ENCODE measurements at regions not wholly inside any gene's neighbourhood (a gene's known extent, or its start where the extent isn't known, plus 50 kb on each side); places are given as distances from the start of the nearest gene placed in this dataset.

DNA sequence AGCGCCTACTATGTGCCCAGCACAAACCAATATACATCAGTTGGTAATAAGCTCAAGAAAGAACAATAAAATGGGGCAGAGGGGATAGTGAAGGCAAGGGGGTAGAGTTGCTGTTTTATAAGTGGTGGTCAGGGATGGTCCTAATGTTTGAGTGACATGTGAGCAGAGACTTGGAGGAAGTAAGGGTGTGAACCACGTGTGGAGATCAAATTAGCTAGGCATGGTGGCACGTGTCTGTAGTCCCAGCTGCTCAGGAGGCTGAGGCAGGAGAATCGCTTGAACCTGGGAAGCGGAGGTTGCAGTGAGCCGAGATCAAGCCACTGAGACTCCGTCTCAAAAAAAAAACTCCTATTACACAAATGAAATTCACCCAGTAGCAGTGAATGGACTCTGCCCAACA, 56.5 kb downstream of the IRX6 start:
- Mint-ChIP-seq H3K4me3 (no peak overlapping the region), H3K4me1 (peaks cover 2% of the 10 kb centered on the region), H3K27me3 (peaks cover 35% of the 10 kb centered on the region), H3K36me3 (ENCODE audit: low read depth) (no peaks in the 10 kb centered on the region), H3K27ac (no peak overlapping the region)
- no peak for ATAC-seq
- no peaks in the 10 kb centered on the region for H3K9me3 ChIP-seq (ENCODE audit: control insufficient read depth, low read length, poor library complexity, severe bottlenecking)
- no peak for DNase-seq

DNA sequence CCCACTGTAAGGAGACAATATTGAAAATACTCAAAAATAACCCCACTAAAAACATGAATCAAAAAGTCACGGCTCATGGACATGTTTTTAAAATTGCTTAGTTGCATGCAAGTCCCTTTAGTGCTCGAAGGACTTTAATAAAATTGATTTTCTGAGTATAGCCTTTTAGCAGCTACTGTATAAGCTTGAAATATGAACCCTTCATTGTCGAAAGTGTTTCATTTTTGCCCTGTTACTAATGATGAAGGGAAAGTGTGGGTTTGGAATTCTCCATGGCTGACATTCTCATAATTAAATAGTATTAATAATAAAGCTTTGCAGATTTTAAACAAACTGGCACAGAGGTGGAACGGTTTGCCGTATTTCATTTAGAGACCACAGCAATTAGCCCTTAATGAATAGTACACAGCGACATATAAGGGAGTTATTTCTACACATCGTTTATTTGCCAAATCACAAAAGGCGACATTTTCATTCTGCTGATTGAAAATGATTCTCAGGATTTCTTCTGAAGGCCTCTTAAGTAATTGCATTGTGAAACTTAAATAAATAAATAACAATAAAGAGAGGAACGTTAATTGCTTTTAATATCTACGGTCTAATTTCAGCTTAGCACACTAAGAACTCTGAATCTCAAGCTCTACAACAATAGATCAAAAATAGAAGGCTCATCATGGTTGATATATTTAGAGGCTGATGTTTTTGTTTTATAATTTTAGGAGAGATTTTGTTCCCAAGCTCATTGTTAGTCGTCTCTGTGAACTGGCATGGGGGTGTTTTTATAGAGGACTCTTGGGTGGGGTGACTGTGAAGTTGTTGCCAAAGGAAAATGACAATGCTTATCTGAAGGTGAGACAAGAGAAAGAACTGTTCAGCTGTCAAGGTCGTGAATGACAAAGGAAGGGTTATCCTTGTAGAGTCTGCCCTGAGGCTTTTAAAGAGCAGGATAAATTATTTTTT, 60.6 kb downstream of the IRX6 start:
- DNase-seq (no peak), ATAC-seq (no peak)
- no peaks in the 10 kb centered on the region for H3K9me3 ChIP-seq (ENCODE audit: control insufficient read depth, low read length, poor library complexity, severe bottlenecking)
- H3K4me1 Mint-ChIP-seq: peaks cover 2% of the 10 kb centered on the region
- peaks cover 26% of the 10 kb centered on the region for H3K27me3 Mint-ChIP-seq
- no peak overlapping the region for H3K27ac Mint-ChIP-seq
- H3K4me3 Mint-ChIP-seq: no peak overlapping the region
- H3K36me3 Mint-ChIP-seq (ENCODE audit: low read depth): no peaks in the 10 kb centered on the region

DNA sequence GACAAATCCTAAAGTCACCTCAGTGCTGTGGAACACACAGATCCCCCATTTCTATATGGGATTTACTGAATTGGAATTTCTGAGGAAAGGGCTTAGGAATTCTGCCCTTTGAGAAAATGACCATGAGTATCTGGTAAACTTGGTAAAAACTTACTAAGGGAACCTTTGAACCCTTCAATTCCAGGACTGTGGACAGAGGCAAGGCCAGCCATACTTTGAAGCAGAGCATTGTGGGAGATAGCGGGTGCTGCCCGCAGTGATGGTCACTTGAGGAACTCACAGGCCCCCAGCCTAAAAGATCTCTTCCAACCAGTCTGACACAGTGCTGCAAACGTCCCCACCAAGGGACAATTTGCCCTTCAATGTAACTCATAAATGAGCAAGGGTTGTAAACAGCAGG, 61.4 kb downstream of the IRX6 start:
- no peak for DNase-seq

DNA sequence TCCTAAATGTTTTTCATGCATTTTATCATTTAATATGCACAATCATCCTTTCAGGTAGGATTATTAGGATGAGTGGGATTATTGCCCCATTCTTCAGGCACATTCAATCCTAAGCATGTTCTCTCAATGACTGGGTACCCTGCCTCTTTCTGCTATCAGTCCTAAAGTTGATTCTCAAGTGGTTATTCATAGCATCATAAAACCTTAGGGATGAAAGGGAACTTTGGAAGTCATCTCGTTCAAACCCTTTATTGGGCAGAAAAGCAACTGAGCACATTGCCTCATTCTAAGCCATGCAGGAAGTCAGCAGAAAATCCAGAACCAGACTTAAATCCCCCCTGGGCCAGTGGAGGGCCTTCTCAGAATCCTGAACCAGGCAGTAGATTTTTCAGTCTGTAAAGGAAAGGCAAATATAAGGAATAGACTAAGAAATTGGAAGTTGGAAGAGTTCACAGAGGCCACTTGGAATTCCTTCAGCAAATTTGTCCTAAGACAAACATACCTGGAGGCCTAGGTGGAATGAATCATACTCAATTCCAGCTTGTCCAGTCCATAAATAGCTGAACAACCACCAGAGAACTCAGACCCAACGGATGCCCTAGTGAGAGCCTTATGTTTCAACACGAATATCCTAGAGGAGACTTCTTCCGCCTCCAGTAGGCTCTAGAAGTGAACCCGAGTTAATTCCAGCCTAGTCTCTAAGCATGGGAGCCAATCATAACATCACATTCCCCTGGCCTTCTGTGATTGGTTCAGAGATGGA, 62.7 kb downstream of the IRX6 start:
- Mint-ChIP-seq H3K4me1 (peaks cover 2% of the 10 kb centered on the region), H3K36me3 (ENCODE audit: low read depth) (no peaks in the 10 kb centered on the region), H3K27me3 (peaks cover 17% of the 10 kb centered on the region), H3K27ac (no peak overlapping the region), H3K4me3 (no peak overlapping the region)
- no peak for ATAC-seq
- no peak for DNase-seq
- H3K9me3 ChIP-seq (ENCODE audit: control insufficient read depth, low read length, poor library complexity, severe bottlenecking): no peaks in the 10 kb centered on the region

More for the DNA sequence above, 61.4 kb downstream of the IRX6 start:
- H3K36me3 Mint-ChIP-seq (ENCODE audit: low read depth): no peaks in the 10 kb centered on the region
- peaks cover 2% of the 10 kb centered on the region for H3K4me1 Mint-ChIP-seq
- H3K27me3 Mint-ChIP-seq: peaks cover 19% of the 10 kb centered on the region
- ATAC-seq: no peak
- H3K4me3 Mint-ChIP-seq: no peak overlapping the region
- H3K27ac Mint-ChIP-seq: no peak overlapping the region
- H3K9me3 ChIP-seq (ENCODE audit: control insufficient read depth, low read length, poor library complexity, severe bottlenecking): no peaks in the 10 kb centered on the region

DNA sequence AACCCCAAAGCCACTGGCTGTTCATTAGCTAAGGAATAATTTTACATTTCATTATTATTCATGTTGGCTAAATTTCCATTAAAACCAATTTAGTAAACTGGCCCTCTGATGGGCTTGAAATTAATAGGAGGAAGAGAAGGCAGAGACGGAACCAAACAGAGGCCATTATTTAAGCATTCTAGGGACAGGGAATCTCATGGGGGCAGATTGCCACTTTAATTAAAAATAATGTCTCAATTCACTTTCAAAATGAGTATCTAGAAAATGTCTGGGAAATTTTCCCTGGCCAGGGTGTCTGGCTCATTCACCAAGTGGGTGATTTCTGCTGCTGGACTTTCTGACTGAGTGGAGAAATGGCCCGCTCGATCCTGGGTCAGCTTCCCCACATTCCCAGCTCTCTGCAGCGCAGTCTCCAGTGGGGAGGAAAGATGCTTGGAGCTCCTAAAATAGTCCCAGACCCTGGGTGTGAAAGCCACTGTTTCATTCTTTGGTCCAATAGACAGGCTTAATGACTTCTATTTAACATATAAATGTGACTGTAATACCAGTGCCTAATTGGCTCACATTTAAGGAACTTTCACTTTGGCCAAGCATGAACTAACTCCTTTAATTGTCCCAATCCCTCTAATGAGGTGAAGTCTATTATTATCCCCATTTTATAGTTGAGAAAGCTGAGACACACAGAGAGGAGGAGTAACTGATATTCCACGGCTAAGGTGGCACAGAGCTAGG, 64.3 kb downstream of the IRX6 start:
- no peaks in the 10 kb centered on the region for H3K9me3 ChIP-seq (ENCODE audit: control insufficient read depth, low read length, poor library complexity, severe bottlenecking)
- Mint-ChIP-seq H3K27ac (no peak overlapping the region), H3K36me3 (ENCODE audit: low read depth) (no peaks in the 10 kb centered on the region), H3K4me1 (peaks cover 2% of the 10 kb centered on the region), H3K4me3 (no peak overlapping the region), H3K27me3 (peaks cover 20% of the 10 kb centered on the region)
- DNase-seq (no peak), ATAC-seq (no peak)

DNA sequence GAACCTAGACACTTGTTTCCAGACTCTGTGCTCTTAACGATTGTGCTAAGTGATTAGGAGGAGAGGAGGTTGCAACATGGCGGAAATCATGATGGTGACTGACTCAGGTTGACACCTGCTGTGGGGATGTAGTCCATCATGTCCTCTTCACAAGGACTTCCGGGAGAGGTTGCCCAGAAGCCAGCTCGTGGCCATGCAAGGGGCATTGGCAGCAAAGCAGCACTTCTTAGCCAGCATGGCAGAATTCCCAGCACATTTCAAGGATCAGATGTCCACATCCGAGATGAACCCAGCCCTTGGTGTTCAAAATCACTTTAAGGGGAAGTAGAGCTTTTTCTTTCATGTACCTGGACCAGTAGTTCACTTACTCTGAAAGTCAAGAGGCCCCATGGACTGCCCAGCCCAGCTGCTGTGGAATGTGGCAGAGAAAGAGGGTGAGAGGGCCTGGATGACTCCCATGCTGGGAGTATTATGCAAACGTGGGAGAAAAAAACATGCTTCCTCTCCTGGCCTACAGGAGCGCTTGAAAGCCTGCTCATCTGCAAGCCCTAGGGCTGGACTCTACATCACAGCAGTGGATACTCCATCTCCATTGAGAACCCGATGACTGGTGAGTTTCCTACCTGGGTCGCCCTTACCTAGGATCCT, 65.5 kb downstream of the IRX6 start:
- Mint-ChIP-seq H3K27me3 (peaks cover 25% of the 10 kb centered on the region), H3K4me1 (peaks cover 2% of the 10 kb centered on the region), H3K27ac (no peak overlapping the region), H3K4me3 (no peak overlapping the region), H3K36me3 (ENCODE audit: low read depth) (no peaks in the 10 kb centered on the region)
- no peak for DNase-seq
- H3K9me3 ChIP-seq (ENCODE audit: control insufficient read depth, low read length, poor library complexity, severe bottlenecking): no peaks in the 10 kb centered on the region
- ATAC-seq: no peak

DNA sequence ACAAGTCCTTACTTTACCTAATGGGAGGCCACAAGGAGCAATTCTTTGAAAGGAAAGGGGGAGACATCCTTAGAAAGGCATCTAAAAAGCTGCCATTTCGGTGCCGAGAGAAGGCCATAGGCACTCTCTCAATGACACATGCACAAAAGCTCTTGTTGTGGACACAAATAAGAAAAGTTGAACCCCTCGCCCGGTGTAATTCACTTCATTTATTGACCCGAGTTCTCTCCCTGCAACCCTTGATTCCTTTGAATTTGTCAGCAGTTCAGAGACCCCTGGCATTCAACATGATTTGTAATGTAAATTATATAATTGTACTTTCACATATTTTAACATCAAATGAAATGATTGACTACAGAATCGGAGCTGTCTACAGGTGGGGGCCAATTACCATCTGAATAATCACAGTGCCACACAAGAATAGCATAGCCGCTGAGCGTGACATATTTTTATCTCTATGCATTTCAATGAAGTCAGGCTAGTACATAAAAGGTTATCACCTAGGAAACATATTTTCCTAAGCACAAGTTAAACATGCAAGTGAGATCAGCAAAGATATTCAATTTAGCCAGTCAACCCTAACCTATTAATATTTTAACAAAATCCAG, 66.7 kb downstream of the IRX6 start:
- no peaks in the 10 kb centered on the region for H3K9me3 ChIP-seq (ENCODE audit: control insufficient read depth, low read length, poor library complexity, severe bottlenecking)
- no peak overlapping the region for H3K4me3 Mint-ChIP-seq
- H3K27me3 Mint-ChIP-seq: peaks cover 16% of the 10 kb centered on the region
- ATAC-seq (no peak), DNase-seq (no peak)
- H3K4me1 Mint-ChIP-seq: no peaks in the 10 kb centered on the region
- no peaks in the 10 kb centered on the region for H3K36me3 Mint-ChIP-seq (ENCODE audit: low read depth)
- H3K27ac Mint-ChIP-seq: no peak overlapping the region

DNA sequence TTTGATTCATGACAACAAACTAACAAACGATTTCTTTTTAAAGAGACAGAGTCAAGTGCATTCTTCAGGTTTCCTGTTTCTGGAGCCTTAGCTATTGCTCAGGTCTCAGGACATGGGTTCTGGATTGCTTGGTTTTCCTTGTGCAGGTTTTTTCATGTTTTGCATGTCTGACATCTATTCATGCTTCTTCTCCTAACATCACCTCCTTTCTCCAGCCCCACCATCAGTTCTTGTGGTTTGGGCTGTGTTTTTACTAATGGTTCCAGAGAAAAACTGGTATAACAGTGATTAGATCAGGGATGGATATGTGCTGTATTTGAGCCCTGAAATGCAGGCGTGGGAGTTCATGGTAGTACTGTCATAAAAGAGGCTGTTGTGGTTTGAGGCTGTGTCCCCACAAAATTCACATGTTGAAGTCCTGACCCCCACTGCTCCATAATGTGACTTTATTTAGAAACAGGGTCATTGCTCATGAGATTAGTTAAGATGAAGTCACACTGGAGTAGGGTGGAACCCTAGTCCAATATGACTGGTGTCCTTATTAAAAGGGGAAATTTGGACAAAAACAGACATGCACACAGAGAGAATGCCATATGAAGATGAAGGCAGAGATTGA, 67.9 kb downstream of the IRX6 start:
- ATAC-seq (no peak), DNase-seq (no peak)
- H3K9me3 ChIP-seq (ENCODE audit: control insufficient read depth, low read length, poor library complexity, severe bottlenecking): no peaks in the 10 kb centered on the region
- Mint-ChIP-seq H3K36me3 (ENCODE audit: low read depth) (no peaks in the 10 kb centered on the region), H3K27ac (no peak overlapping the region), H3K4me1 (no peaks in the 10 kb centered on the region), H3K27me3 (peaks cover 16% of the 10 kb centered on the region), H3K4me3 (no peak overlapping the region)

DNA sequence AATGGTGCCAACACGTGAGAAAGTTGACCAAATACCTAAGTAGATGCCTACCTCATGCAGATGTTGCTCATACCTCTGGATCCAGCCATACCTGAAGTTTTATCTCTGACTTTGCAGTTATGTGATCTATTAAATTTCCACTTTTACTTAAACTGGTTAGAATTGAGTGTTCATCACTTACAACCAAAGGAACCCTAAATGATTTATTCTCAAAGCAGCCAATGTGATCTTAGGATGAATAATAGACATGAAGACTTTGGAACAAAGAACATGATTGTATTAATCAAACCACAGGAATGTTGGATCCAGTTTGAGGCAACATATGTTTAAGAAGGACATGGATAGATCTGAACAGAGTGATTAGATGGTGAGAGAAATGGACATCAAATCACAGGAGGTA, 68.7 kb downstream of the IRX6 start:
- H3K4me1 Mint-ChIP-seq: no peaks in the 10 kb centered on the region
- H3K36me3 Mint-ChIP-seq (ENCODE audit: low read depth): no peaks in the 10 kb centered on the region
- H3K9me3 ChIP-seq (ENCODE audit: control insufficient read depth, low read length, poor library complexity, severe bottlenecking): no peaks in the 10 kb centered on the region
- no peak overlapping the region for H3K27ac Mint-ChIP-seq
- peaks cover 16% of the 10 kb centered on the region for H3K27me3 Mint-ChIP-seq
- H3K4me3 Mint-ChIP-seq: no peak overlapping the region
- ATAC-seq (no peak), DNase-seq (no peak)

DNA sequence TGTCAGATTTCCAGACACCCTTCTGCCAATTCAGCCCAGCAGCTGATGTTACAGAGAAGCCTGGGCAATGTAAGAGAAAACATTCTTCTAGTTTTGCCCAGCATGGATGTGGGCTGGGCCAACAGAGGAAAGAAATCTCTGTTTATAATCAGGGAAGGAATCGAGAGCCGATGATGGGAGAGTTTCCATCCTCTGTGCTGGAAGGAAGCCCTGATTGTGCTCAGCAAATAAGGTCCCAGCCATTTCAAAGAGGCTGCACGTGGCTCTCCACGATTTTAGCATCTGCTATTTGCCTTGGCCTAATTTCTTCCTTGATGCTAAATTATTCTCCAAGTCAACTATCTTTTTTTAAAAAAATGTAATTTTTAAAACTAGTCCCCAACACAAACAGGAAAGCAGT, 70.0 kb downstream of the IRX6 start:
- H3K4me3 Mint-ChIP-seq: no peak overlapping the region
- H3K36me3 Mint-ChIP-seq (ENCODE audit: low read depth): no peaks in the 10 kb centered on the region
- no peak for DNase-seq
- peaks cover 22% of the 10 kb centered on the region for H3K27me3 Mint-ChIP-seq
- H3K27ac Mint-ChIP-seq: no peak overlapping the region
- H3K4me1 Mint-ChIP-seq: no peaks in the 10 kb centered on the region
- no peaks in the 10 kb centered on the region for H3K9me3 ChIP-seq (ENCODE audit: control insufficient read depth, low read length, poor library complexity, severe bottlenecking)
- no peak for ATAC-seq

DNA sequence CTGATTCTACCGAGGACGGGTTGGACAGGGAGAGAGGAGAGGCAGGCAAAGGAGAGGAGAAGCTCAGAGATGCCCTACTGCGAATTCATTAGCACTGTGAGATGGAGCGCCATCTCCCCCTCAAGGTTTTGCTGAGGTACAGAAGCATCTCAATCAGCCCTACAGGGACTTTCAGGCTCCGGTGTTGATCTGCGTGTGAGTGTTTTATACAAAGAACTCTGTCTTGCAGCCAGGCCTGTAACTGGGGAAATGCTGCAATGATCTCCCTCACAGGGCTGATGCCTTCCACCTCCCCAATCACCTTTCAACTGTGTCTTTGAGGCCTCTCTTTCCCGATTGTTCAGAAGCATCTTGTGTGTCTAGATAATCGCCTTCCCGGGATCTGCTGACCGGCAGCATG, 74.8 kb downstream of the IRX6 start:
- peaks cover 25% of the 10 kb centered on the region for H3K27me3 Mint-ChIP-seq
- DNase-seq (no peak), ATAC-seq (no peak)
- no peaks in the 10 kb centered on the region for H3K4me1 Mint-ChIP-seq
- H3K27ac Mint-ChIP-seq: no peak overlapping the region
- H3K36me3 Mint-ChIP-seq (ENCODE audit: low read depth): no peaks in the 10 kb centered on the region
- H3K4me3 Mint-ChIP-seq: no peak overlapping the region
- H3K9me3 ChIP-seq (ENCODE audit: control insufficient read depth, low read length, poor library complexity, severe bottlenecking): no peaks in the 10 kb centered on the region

DNA sequence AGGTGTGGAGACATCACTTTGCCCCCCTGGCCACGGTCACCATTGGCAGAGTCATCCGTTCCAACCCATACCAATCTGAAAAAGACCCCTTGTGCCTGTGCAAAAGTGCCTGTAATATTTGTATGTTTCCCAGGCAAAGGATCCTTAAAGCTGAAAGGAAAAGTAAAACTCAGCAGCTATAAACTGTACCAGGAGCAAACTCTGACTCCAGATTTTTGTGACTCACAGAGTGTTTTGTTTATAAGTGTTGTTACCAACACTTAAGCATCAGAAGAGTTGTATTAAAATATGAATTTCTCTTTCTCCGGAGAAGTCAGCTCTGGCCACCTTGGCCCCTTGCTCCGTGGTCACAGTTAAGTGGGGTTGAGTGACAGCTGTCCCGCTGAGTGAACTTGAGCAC, 75.9 kb downstream of the IRX6 start:
- H3K9me3 ChIP-seq (ENCODE audit: control insufficient read depth, low read length, poor library complexity, severe bottlenecking): no peaks in the 10 kb centered on the region
- no peaks in the 10 kb centered on the region for H3K4me1 Mint-ChIP-seq
- H3K4me3 Mint-ChIP-seq: no peak overlapping the region
- DNase-seq (no peak), ATAC-seq (no peak)
- H3K27me3 Mint-ChIP-seq: peaks cover 24% of the 10 kb centered on the region
- no peak overlapping the region for H3K27ac Mint-ChIP-seq
- H3K36me3 Mint-ChIP-seq (ENCODE audit: low read depth): no peaks in the 10 kb centered on the region
